Stimulated activated naive B cell treated with anti-CD40 and anti-IgM and Interleukin-4, amounts not matched to agents 10 μg/mL and 1 μg/mL and 100 μg/mL, for 72 hours (primary cell): ENCODE measurements at regions not wholly inside any gene's neighbourhood (a gene's known extent, or its start where the extent isn't known, plus 50 kb on each side); places are given as distances from the start of the nearest gene placed in this dataset.
A peak's percentile ranks its signal among the peaks of the same experiment; 100 is the strongest.
"Not testable (repeated sequence)": the region's sequence is repeated elsewhere in the genome, so short reads cannot be mapped to it uniquely, and the experiment has no call there.

ENCODE experiments used
- ATAC-seq, 2 donors: fragments of 150-1000 bp; cut with Tn5 transposase; replicated peaks; 2 replicates each; pipeline ENCODE4 v1.10.0; 2021; ENCODE audit warnings: moderate library complexity in 1 of 2
- DNase-seq: peaks from one replicate; pipeline ENCODE4 v3.0.0; 2021
- H3K27ac Mint-ChIP-seq: one replicate; pipeline ENCODE4 v1.8.0; 2022; ENCODE audit warnings: mild to moderate bottlenecking, mixed read lengths
- H3K27me3 Mint-ChIP-seq, 2 donors: one replicate each; pipeline ENCODE4 v1.8.0; 2022; ENCODE audit warnings: mixed read lengths in 2 of 2
- H3K36me3 Mint-ChIP-seq, 2 donors: one replicate each; pipeline ENCODE4 v1.8.0; 2022; ENCODE audit warnings: mixed read lengths in 2 of 2, mild to moderate bottlenecking in 1 of 2
- H3K4me1 Mint-ChIP-seq, 2 donors: one replicate each; pipeline ENCODE4 v1.8.0; 2022; ENCODE audit warnings: mixed read lengths in 2 of 2, mild to moderate bottlenecking in 1 of 2
- H3K4me3 Mint-ChIP-seq, 2 donors: one replicate each; pipeline ENCODE4 v1.8.0; 2022; ENCODE audit warnings: mild to moderate bottlenecking in 2 of 2, mixed read lengths in 2 of 2, moderate library complexity in 1 of 2
- H3K9me3 Mint-ChIP-seq, 2 donors: one replicate each; pipeline ENCODE4 v1.8.0; 2022; ENCODE audit warnings: mixed read lengths in 2 of 2, mild to moderate bottlenecking in 1 of 2

DNA sequence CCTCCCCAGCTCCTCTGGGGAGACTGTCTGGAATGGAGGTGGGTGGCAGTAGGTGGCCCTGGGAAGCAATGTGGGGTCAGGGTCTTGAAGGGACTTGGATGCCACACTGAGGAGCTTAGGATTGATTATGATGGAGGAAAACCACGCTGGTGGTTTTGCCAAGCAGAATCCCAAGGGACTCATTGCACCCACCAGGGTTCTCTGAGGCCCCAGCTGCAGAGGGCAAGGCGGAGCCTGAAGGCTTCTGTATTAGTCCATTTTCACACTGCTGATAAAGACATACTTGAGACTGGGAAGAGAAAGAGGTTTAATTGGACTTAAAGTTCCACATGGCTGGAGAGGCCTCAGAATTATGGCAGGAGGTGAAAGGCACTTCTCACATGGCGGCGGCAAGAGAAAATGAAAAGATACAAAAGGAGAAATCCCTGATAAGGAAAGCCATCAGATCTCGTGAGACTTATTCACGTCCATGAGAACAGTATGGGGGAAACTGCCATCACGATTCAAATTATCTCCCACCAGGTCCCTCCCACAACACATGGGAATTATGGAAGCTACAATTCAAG lies 87.2 kb upstream of the YWHAQ start:
- Mint-ChIP-seq H3K27me3 (no peaks in the 10 kb centered on the region), H3K9me3 (no peaks in the 10 kb centered on the region), H3K4me3 (no peak overlapping the region), H3K4me1 (peaks cover 0 to 9% of the 10 kb centered on the region in 2 donors), H3K36me3 (no peaks in the 10 kb centered on the region), H3K27ac (no peak overlapping the region)
- ATAC-seq (no peak), DNase-seq (no peak)

DNA sequence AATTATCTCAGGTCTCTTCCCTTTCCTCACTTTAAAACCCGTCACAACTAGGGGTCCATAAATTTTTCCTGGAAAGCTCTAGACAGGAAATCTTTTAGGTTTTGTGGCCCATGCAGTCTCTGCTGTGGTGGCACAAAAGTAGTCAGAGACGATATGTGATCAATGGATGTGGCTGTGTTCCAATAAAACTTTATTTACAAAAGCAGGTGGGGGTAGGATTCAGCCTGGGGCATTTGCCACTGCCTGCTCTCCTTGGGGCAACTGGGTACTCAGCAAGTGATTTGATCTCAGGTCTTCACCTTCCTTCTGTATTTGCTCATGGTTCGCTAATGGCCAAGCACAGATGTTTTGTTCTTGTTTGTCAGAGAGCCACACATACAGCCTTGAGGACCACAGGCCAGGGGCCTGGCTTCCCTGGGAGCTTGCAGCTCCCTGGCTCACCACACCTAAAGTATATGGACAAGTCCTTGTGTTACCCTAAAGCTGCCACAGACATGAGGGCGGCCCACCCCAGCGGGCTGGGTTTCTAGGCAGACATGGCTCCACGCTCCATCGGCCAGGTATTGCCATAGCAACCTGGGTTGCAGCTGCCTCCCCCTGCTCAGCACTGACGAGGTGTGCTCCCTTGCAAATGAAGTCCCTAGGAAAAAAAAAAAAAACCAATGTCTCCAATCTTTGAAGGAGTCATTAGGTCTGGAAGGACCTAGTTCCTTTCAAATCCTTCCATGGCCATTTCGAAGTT lies 89.7 kb upstream of the YWHAQ start:
- Mint-ChIP-seq H3K4me1 (peaks cover 0 to 9% of the 10 kb centered on the region in 2 donors), H3K27me3 (no peaks in the 10 kb centered on the region), H3K36me3 (no peaks in the 10 kb centered on the region), H3K27ac (no peak overlapping the region), H3K4me3 (no peak overlapping the region), H3K9me3 (no peaks in the 10 kb centered on the region)
- peak in 1 of 2 donors; percentile 68 for ATAC-seq
- DNase-seq, result peak; percentile 21

- no peaks in the 10 kb centered on the region for H3K27me3 Mint-ChIP-seq
- no peak for DNase-seq
- no peak for ATAC-seq
- H3K27ac Mint-ChIP-seq, result no peak overlapping the region
- no peaks in the 10 kb centered on the region for H3K9me3 Mint-ChIP-seq
- peaks cover 0 to 9% of the 10 kb centered on the region in 2 donors for H3K4me1 Mint-ChIP-seq
- H3K4me3 Mint-ChIP-seq, result no peak overlapping the region
- H3K36me3 Mint-ChIP-seq, result no peaks in the 10 kb centered on the region
Observed at GRCh38 chr2:9721344-9721743, 90.5 kb upstream of the YWHAQ start.

GRCh38 chr2:9722451-9722850 lies 91.7 kb upstream of the YWHAQ start:
- DNase-seq (no peak), ATAC-seq (no peak)
- Mint-ChIP-seq H3K4me1 (peaks cover 0 to 9% of the 10 kb centered on the region in 2 donors), H3K36me3 (no peaks in the 10 kb centered on the region), H3K9me3 (no peaks in the 10 kb centered on the region), H3K27ac (no peak overlapping the region), H3K27me3 (no peaks in the 10 kb centered on the region), H3K4me3 (no peak overlapping the region)

- Mint-ChIP-seq H3K4me1 (peaks cover 0 to 9% of the 10 kb centered on the region in 2 donors), H3K27ac (no peak overlapping the region), H3K27me3 (no peaks in the 10 kb centered on the region), H3K4me3 (no peak overlapping the region), H3K9me3 (no peaks in the 10 kb centered on the region), H3K36me3 (no peaks in the 10 kb centered on the region)
- DNase-seq, result no peak
- no peak for ATAC-seq
Observed at GRCh38 chr2:9724565-9724964, 93.8 kb upstream of the YWHAQ start.

DNA sequence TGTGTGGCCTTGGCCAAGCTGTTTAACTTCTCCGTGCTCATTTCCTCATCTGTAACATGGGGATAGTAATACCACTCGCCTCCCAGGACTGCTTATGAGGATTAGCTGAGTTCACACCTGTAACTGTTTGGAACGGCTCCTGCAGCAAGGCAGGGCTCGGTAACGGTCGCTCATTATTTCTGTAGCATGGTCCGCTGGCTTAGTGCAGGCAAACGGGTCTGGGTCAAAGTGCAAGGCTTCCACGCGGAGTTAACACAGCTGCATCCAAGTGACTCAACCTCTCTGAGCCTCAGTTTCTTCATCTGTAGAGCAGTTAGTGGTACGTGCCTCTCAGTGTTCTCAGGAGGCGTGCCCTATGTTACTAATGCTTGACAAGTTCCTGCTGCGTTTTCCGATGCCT lies 94.3 kb upstream of the YWHAQ start:
- peaks cover 0 to 9% of the 10 kb centered on the region in 2 donors for H3K4me1 Mint-ChIP-seq
- H3K36me3 Mint-ChIP-seq, result no peaks in the 10 kb centered on the region
- no peaks in the 10 kb centered on the region for H3K9me3 Mint-ChIP-seq
- ATAC-seq (no peak), DNase-seq (no peak)
- H3K27ac Mint-ChIP-seq, result peak overlapping the region; percentile 32
- H3K4me3 Mint-ChIP-seq, result no peak overlapping the region
- H3K27me3 Mint-ChIP-seq, result no peaks in the 10 kb centered on the region

GRCh38 chr2:9726016-9726415 lies 95.2 kb upstream of the YWHAQ start:
- H3K9me3 Mint-ChIP-seq, H3K27ac Mint-ChIP-seq, H3K27me3 Mint-ChIP-seq, H3K4me1 Mint-ChIP-seq, ATAC-seq, DNase-seq, H3K36me3 Mint-ChIP-seq, H3K4me3 Mint-ChIP-seq: not testable (repeated sequence)

GRCh38 chr2:9730523-9730922 lies 99.7 kb upstream of the YWHAQ start:
- DNase-seq, H3K36me3 Mint-ChIP-seq, H3K27me3 Mint-ChIP-seq, H3K27ac Mint-ChIP-seq, H3K4me1 Mint-ChIP-seq, ATAC-seq, H3K4me3 Mint-ChIP-seq: not testable (repeated sequence)
- H3K9me3 Mint-ChIP-seq, result peaks cover 8 to 10% of the 10 kb centered on the region in 2 donors

DNA sequence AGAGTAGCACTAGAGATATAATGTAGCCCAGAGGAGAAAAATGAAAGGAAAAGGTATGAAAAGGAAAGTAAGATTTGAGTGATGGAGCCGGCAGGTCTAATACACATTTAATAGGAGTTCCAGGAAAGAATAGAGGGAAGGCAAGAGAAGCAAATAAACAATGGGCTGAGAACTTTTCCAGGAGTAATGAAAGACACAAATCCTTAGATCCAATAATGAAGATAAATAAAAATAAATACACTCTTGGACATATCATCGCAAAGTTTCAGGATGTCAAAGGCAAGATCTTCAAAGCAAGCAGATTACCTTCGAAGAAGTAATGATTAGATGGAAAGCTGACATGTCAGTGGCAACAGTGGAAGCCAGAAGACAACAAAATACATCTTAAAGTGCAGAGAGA lies 102.0 kb upstream of the YWHAQ start:
- no peak overlapping the region for H3K4me3 Mint-ChIP-seq
- H3K9me3 Mint-ChIP-seq, result peaks cover 12 to 14% of the 10 kb centered on the region in 2 donors
- ATAC-seq (no peak), DNase-seq (no peak)
- no peaks in the 10 kb centered on the region for H3K27me3 Mint-ChIP-seq
- peaks cover 0 to 1% of the 10 kb centered on the region in 2 donors for H3K4me1 Mint-ChIP-seq
- peaks cover 2 to 3% of the 10 kb centered on the region in 2 donors for H3K36me3 Mint-ChIP-seq
- no peak overlapping the region for H3K27ac Mint-ChIP-seq

DNA sequence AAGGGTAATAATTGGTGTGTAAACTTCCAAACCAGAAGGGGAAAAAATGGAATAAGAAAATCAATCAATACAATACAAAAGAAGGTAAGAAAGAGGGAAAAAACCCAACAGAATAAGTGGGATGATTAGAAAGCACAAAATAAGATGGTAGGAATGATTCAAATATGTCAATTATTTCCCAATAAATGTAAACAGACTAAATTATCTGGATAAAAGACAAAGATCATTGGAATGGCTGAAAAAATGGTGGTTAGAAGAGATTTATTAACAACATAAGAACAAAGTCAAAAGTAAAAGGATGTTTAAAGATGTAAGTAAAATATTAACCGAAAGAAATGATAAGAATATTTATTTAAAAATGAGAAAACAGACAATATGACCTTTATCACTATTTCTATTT lies 103.5 kb upstream of the YWHAQ start:
- Mint-ChIP-seq H3K4me1 (peaks cover 3 to 6% of the 10 kb centered on the region in 2 donors), H3K9me3 (peaks cover 12 to 14% of the 10 kb centered on the region in 2 donors), H3K36me3 (peaks cover 2 to 3% of the 10 kb centered on the region in 2 donors), H3K27me3 (no peaks in the 10 kb centered on the region), H3K27ac (no peak overlapping the region), H3K4me3 (no peak overlapping the region)
- ATAC-seq (no peak), DNase-seq (no peak)

- Mint-ChIP-seq H3K9me3 (peaks cover 12 to 14% of the 10 kb centered on the region in 2 donors), H3K27ac (no peak overlapping the region), H3K4me3 (no peak overlapping the region), H3K27me3 (no peaks in the 10 kb centered on the region), H3K4me1 (peaks cover 7 to 8% of the 10 kb centered on the region in 2 donors), H3K36me3 (peaks cover 2 to 3% of the 10 kb centered on the region in 2 donors)
- no peak for ATAC-seq
- no peak for DNase-seq
Observed at GRCh38 chr2:9735335-9735734, 104.5 kb upstream of the YWHAQ start.

- Mint-ChIP-seq H3K27ac (no peak overlapping the region), H3K27me3 (no peaks in the 10 kb centered on the region), H3K4me1 (peaks cover 7 to 8% of the 10 kb centered on the region in 2 donors), H3K4me3 (no peak overlapping the region), H3K36me3 (peaks cover 2 to 3% of the 10 kb centered on the region in 2 donors), H3K9me3 (peaks cover 12 to 14% of the 10 kb centered on the region in 2 donors)
- ATAC-seq, result no peak
- DNase-seq, result no peak
Observed at GRCh38 chr2:9736021-9736420, 105.2 kb upstream of the YWHAQ start.

DNA sequence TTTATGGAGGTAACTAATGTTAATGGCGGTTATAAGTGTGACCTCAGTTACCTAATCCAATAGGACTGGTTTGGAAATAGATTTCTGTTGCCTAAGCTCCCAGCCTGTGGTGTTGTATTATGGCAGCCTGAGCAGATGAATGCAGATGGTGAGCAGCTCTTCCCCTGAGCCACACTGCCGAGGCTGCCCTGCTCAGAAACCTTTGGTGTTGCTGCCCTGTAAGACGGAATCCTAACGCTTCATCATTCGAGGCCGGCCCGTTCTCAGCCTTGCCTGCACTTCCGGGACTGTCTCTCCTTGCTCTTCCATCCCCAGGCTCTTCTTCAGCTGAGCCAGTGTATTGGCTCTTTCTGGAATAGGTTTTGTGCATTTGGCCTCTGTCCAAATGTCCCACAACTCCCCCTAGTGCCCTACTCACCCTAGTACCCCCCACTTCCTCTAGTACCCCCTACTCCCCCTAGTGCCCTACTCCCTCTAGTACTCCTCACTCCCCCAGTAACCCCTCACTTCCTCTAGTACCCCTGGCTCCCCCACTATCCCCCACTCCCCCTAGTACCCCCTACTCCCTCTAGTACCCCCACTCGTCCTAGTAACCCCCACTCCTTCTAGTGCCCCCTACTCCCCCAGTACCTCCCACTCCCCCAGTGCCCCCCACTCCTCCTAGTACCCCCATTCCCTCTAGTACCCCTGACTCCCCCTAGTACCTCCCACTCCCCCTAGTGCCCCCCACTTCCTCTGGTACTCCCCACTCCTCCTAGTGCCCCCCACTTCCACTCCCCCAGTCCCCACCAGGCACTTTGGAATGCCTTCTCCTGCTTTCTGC lies 106.0 kb upstream of the TAF1B start:
- no peak overlapping the region for H3K27ac Mint-ChIP-seq
- H3K4me3 Mint-ChIP-seq, result no peak overlapping the region
- no peaks in the 10 kb centered on the region for H3K27me3 Mint-ChIP-seq
- peaks cover 2 to 3% of the 10 kb centered on the region in 2 donors for H3K36me3 Mint-ChIP-seq
- ATAC-seq, result no peak
- H3K4me1 Mint-ChIP-seq, result peaks cover 7 to 8% of the 10 kb centered on the region in 2 donors
- peaks cover 12 to 14% of the 10 kb centered on the region in 2 donors for H3K9me3 Mint-ChIP-seq
- DNase-seq, result no peak

DNA sequence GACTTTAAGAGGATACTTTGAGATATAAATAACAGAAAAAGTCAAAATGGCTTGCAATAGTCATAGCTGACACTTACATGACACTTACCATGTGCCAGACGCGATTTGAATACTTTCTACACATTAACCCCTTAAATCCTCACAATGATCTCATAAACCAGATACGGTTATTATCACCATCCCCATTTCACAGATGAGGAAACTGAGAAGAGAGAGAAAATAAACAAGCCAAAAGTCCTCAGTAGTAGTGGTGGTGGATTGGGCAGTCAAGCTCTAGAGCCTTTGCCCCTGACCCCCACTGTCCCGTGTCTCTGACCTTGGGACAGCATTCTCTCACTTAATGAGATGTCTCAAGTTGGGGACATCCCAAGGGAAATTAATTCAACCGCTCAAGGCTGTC lies 105.2 kb upstream of the TAF1B start:
- Mint-ChIP-seq H3K9me3 (peaks cover 12 to 14% of the 10 kb centered on the region in 2 donors), H3K4me1 (peaks cover 7 to 8% of the 10 kb centered on the region in 2 donors), H3K27me3 (peaks cover 0 to 4% of the 10 kb centered on the region in 2 donors), H3K27ac (no peak overlapping the region), H3K4me3 (no peak overlapping the region), H3K36me3 (peaks cover 2 to 3% of the 10 kb centered on the region in 2 donors)
- no peak for ATAC-seq
- DNase-seq, result no peak
